Brain microvascular endothelial cell (primary cell): ENCODE measurements at regions not wholly inside any gene's neighbourhood (a gene's known extent, or its start where the extent isn't known, plus 50 kb on each side); places are given as distances from the start of the nearest gene placed in this dataset.

ENCODE experiments used
- DNase-seq: peaks from one replicate; pipeline ENCODE4 v3.0.0-alpha.2; 2020
- H3K27ac ChIP-seq: fragments of 250-450 bp; sonication (Bioruptor Pico); 2 replicates; pipeline ENCODE4 v1.5.1; 2020; ENCODE audit warnings: mild to moderate bottlenecking, moderate library complexity
- H3K27me3 ChIP-seq: fragments of 250-450 bp; sonication (Bioruptor Pico); replicated peaks from 2 replicates; pipeline ENCODE4 v1.5.1; 2020; ENCODE audit warnings: mild to moderate bottlenecking
- H3K36me3 ChIP-seq: fragments of 250-450 bp; sonication (Bioruptor Pico); replicated peaks from 2 replicates; pipeline ENCODE4 v1.5.1; 2020; ENCODE audit warnings: mild to moderate bottlenecking
- H3K4me3 ChIP-seq: 2 replicates; pipeline ENCODE4 v1.5.1; 2011; ENCODE audit warnings: low read depth, mild to moderate bottlenecking, control low read depth, low read length, moderate library complexity
- CTCF ChIP-seq: IDR thresholded peaks from 2 replicates; pipeline ENCODE4 v1.5.1; 2011; ENCODE audit warnings: low read depth, mild to moderate bottlenecking, moderate library complexity, low read length, control low read depth, inconsistent platforms; ENCODE audit errors: missing control alignments
- in situ Hi-C: cut with HindIII; loops from 2 replicates; pipeline ENCODE4 v1.10.0; 2017; ENCODE audit warnings: low sequenced_read_pairs, low pct_ligation_motif_present

GRCh38 chr2:8511868-8512612, 169.8 kb upstream of the ID2 start:
- H3K27me3 ChIP-seq: no peaks in the 10 kb centered on the region

DNA sequence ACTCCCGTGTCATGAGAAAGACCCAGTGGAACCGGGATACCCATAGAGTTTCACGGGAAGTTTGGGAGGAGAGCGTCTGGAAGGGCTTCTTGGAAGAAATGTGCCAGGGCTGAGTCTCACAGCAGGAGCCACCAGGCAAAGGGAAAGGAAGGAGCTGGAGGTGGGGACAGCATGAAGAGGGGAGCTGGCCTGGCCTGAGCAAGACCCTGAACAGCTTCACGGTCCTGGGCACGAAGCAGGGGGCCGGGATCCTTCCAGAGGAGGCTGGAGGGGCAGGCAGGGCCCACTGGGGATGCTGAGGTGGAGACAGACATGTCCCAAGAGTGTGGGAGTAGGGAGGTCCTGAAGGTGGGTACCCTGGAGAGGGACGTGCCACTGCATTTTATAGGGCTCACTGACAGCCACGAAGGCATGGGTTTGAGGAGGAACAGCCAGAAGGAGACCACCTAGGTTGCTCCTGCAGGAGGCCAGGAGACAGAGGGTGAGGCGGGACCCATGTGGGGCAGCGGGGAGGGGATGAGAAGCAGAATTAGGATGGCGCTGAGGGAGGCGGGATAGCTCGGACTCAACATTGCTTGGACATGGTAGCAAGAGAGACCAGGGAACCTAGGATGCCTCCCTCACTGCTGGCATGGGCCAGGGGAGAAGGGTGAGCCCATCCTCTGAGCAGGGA, 168.1 kb upstream of the ID2 start:
- no peak overlapping the region for H3K4me3 ChIP-seq
- no peak for TF ChIP-seq CTCF
- H3K27me3 ChIP-seq: no peaks in the 10 kb centered on the region
- in situ Hi-C loops: no loop called here
- DNase-seq: no peak
- H3K27ac ChIP-seq: no peak overlapping the region
- H3K36me3 ChIP-seq: no peaks in the 10 kb centered on the region

More at GRCh38 chr2:8511868-8512612, 169.8 kb upstream of the ID2 start:
- H3K36me3 ChIP-seq: no peaks in the 10 kb centered on the region
- DNase-seq: peak; percentile 68
- H3K4me3 ChIP-seq: no peak overlapping the region
- in situ Hi-C loops: no loop called here
- no peak for TF ChIP-seq CTCF
- no peak overlapping the region for H3K27ac ChIP-seq

DNA sequence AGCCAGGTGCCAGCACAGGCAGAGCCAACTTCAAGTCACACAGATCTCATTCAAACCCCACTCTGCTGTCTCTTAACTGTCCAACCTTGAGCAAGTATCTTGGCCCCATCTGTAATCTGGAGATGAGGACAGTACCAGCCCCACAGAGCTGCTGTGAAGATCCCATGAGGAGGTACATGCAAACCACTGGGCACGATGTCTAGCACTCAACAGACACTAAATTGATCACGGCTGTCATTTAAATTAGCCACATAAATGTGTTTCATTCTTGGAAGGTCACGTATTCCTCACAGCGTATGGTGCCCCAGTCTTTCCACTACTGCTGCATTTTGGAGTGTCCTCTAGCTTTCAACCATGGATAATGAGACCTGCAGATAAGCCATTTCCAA, 167.6 kb upstream of the ID2 start:
- in situ Hi-C loops: no loop called here
- H3K27ac ChIP-seq: no peak overlapping the region

DNA sequence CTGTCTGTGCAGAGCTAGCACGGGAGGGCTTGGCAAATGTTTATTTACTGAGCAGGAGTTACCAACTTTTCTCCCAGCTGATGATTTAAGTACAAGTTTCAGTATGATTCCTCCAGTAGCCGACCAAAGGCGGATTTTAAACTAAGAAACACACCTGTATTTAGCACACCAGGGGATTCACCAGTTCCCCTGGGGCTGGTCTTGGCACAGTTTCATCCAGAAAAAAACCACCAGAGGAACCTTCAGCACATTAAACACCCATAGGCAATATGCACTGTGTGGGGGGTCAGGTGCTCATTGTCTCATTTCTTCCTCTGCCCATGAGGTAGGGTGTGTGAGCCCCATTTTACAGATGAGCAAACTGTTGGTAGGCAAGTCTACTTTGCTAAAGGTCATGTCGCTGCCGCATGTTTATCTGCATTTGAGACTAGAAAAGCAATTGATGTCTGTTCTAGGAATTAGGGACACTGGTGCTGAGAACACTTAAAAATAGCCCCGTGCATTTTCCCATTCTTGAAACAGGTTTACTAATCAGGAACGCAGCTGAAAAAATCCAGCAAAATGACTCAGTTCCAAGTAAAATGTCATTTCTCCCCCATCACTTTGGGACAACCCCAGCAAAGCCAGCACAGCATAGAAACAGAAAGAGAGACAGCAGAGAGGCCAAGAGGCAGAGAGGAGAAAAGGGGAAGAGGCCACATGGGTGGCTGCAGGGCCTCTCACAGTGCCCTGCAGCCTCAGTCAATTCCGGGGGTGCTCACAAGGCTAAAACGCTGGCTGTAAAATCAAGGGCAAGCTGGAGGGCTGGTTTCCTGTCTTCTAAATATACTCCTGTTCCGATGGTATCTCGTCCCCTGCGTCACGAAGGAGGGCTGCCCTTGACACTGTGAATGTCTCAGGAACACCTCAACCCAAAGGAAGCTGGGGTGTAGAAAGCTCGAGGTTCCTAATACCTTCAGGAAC, 166.8 kb upstream of the ID2 start:
- Histone ChIP-seq H3K27ac (no peak overlapping the region), H3K4me3 (no peak overlapping the region), H3K36me3 (no peaks in the 10 kb centered on the region), H3K27me3 (no peaks in the 10 kb centered on the region)
- TF ChIP-seq CTCF: no peak
- DNase-seq: no peak
- in situ Hi-C loops: no loop called here

More for the DNA sequence above, 167.6 kb upstream of the ID2 start:
- no peak for DNase-seq
- Histone ChIP-seq H3K27me3 (no peaks in the 10 kb centered on the region), H3K4me3 (no peak overlapping the region), H3K36me3 (no peaks in the 10 kb centered on the region)
- no peak for TF ChIP-seq CTCF

DNA sequence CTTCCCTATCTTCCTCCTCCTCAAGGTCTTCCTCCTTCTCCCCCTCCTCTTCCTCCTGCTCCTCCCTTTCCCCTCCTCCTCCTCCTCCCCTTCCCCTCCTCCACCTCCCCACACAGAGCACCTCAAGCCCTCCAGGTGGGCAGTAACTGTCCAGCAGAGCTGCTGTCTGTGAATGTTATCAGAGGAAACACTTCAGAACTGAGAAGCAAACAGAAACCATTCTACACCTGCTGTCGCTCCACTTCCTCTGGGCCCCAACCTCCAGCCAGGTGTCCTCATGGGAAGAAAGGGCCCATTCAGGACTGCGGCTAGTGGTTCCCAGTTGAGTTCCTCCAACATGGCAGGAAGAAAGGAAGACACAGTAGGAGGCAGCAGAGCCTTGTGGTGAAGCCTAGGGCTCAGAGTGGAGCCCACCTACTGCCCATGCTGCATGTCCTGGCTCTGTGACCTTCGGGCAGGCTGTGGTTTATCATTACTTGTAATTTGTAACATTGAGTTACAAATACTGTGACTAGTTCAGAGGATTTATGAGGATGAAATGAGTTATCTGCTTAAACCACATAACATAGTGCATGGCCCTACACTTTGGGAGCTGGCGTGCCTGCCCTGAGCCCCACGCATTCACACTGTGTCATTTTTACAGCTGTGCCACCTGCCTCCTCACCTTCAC, 165.9 kb upstream of the ID2 start:
- Histone ChIP-seq H3K27me3 (no peaks in the 10 kb centered on the region), H3K36me3 (no peaks in the 10 kb centered on the region), H3K27ac (no peak overlapping the region), H3K4me3 (no peak overlapping the region)
- in situ Hi-C loops: no loop called here
- no peak for TF ChIP-seq CTCF
- no peak for DNase-seq
